Frontal cortex (tissue), 3 donors: ENCODE measurements at regions not wholly inside any gene's neighbourhood (a gene's known extent, or its start where the extent isn't known, plus 50 kb on each side); places are given as distances from the start of the nearest gene placed in this dataset.

Experiments
- DNase-seq, 2 donors: peaks; one replicate each; pipeline ENCODE4 v3.0.0; 2012; ENCODE audit warnings: low spot score in 2 of 2
- FAIRE-seq: peaks from 2 replicates; lab custom pipeline; 2012; peaks lifted over from hg19 to GRCh38; lab: Jason Lieb, UNC
- donor health status: control.
- donor health status: control.
- donor health status: control.

GRCh38 chr5:67680099-67680498 lies 483.5 kb upstream of the CD180 start:
- FAIRE-seq (no peak), DNase-seq (no peak)

- DNase-seq (no peak), FAIRE-seq (no peak)
Measured at GRCh38 chr5:67679184-67679841, 482.7 kb upstream of the CD180 start.

GRCh38 chr5:67678594-67678993 lies 482.0 kb upstream of the CD180 start:
- no peak for DNase-seq
- no peak for FAIRE-seq

- DNase-seq (no peak), FAIRE-seq (no peak)
Measured at GRCh38 chr5:67677422-67677970, 480.9 kb upstream of the CD180 start.

- FAIRE-seq (no peak), DNase-seq (no peak)
Measured at GRCh38 chr5:67676863-67677262, 480.3 kb upstream of the CD180 start.

- no peak for DNase-seq
- no peak for FAIRE-seq
Measured at GRCh38 chr5:67674159-67674655, 477.6 kb upstream of the CD180 start.

- DNase-seq, result no peak
- no peak for FAIRE-seq
Measured at GRCh38 chr5:67673618-67674017, 477.0 kb upstream of the CD180 start.

GRCh38 chr5:67673180-67673579 lies 476.6 kb upstream of the CD180 start:
- FAIRE-seq, result no peak
- no peak for DNase-seq

- FAIRE-seq (no peak), DNase-seq (no peak)
Measured at GRCh38 chr5:67672636-67673035, 476.0 kb upstream of the CD180 start.

GRCh38 chr5:67669916-67670315 lies 473.3 kb upstream of the CD180 start:
- DNase-seq (no peak), FAIRE-seq (no peak)

GRCh38 chr5:67660149-67660548 lies 463.6 kb upstream of the CD180 start:
- DNase-seq (no peak), FAIRE-seq (no peak)

- DNase-seq, result no peak
- FAIRE-seq, result no peak
Measured at GRCh38 chr5:67659288-67659687, 462.7 kb upstream of the CD180 start.

GRCh38 chr5:67657055-67657454 lies 460.5 kb upstream of the CD180 start:
- FAIRE-seq, result peak; percentile 91
- no peak for DNase-seq

GRCh38 chr5:67652201-67652600 lies 455.6 kb upstream of the CD180 start:
- DNase-seq, result no peak
- FAIRE-seq, result no peak

GRCh38 chr5:67651180-67651579 lies 454.6 kb upstream of the CD180 start:
- FAIRE-seq (no peak), DNase-seq (no peak)

GRCh38 chr5:67648201-67648671 lies 451.6 kb upstream of the CD180 start:
- DNase-seq, result no peak
- FAIRE-seq, result no peak

GRCh38 chr5:67647772-67648171 lies 451.2 kb upstream of the CD180 start:
- DNase-seq (no peak), FAIRE-seq (no peak)

GRCh38 chr5:67644221-67644920 lies 447.8 kb upstream of the CD180 start:
- no peak for DNase-seq
- no peak for FAIRE-seq

GRCh38 chr5:67643536-67643935 lies 446.9 kb upstream of the CD180 start:
- FAIRE-seq (no peak), DNase-seq (no peak)

- no peak for DNase-seq
Measured at GRCh38 chr5:67639976-67640375, 443.4 kb upstream of the CD180 start.

GRCh38 chr5:67639313-67639712 lies 442.7 kb upstream of the CD180 start:
- FAIRE-seq (no peak), DNase-seq (no peak)

More at GRCh38 chr5:67639976-67640375, 443.4 kb upstream of the CD180 start:
- FAIRE-seq, result no peak
